CD14-positive monocyte (primary cell): ENCODE measurements at regions not wholly inside any gene's neighbourhood (a gene's known extent, or its start where the extent isn't known, plus 50 kb on each side); places are given as distances from the start of the nearest gene placed in this dataset.

ENCODE experiments used
- DNase-seq, 3 donors: peaks; one replicate each; pipeline ENCODE4 v3.0.0-alpha.2; 2011 to 2022
- H2AFZ ChIP-seq: 2 replicates; pipeline ENCODE4 v1.6.0; 2012; ENCODE audit warnings: mild to moderate bottlenecking, low read depth, low read length, inconsistent platforms; ENCODE audit not compliant: insufficient read depth, poor library complexity, severe bottlenecking
- H3K27ac ChIP-seq, 2 donors: 1 replicate in 1 of 2; 2 replicates in 1 of 2; pipeline ENCODE4 v1.5.1; 2012 to 2013; ENCODE audit warnings: low read length in 2 of 2, control low read depth in 1 of 2, inconsistent platforms in 1 of 2, low read depth in 1 of 2, mild to moderate bottlenecking in 1 of 2
- H3K27me3 ChIP-seq, 2 donors: one replicate each; pipeline versions ENCODE4 v1.6.0 to v1.6.1; 2011 to 2013; ENCODE audit warnings: low read length in 2 of 2; ENCODE audit not compliant: control insufficient read depth in 2 of 2, insufficient read depth in 2 of 2
- H3K36me3 ChIP-seq, 2 donors: replicated peaks in 1 of 2; 1 replicate in 1 of 2; 2 replicates in 1 of 2; pipeline versions ENCODE4 v1.5.1 to v1.6.1; 2012 to 2013; ENCODE audit warnings: low read length in 2 of 2, control low read depth in 1 of 2, inconsistent platforms in 1 of 2, mild to moderate bottlenecking in 1 of 2; ENCODE audit not compliant: insufficient read depth in 2 of 2, control insufficient read depth in 1 of 2
- H3K4me1 ChIP-seq, 2 donors: 1 replicate in 1 of 2; 2 replicates in 1 of 2; pipeline versions ENCODE4 v1.5.1 to v1.6.1; 2012 to 2013; ENCODE audit warnings: low read length in 2 of 2, control low read depth in 1 of 2, inconsistent platforms in 1 of 2, mild to moderate bottlenecking in 1 of 2, moderate library complexity in 1 of 2; ENCODE audit not compliant: insufficient read depth in 2 of 2, control insufficient read depth in 1 of 2
- H3K4me2 ChIP-seq: replicated peaks from 2 replicates; pipeline ENCODE3; 2012; ENCODE audit warnings: low read length, moderate library complexity, mild to moderate bottlenecking; ENCODE audit not compliant: poor library complexity, severe bottlenecking; ENCODE audit errors: extremely low read depth
- H3K4me3 ChIP-seq, 3 experiments: fragments of 200-600 bp in 1 of 3; sonication (generic) in 1 of 3; replicated peaks in 1 of 3; 1 replicate in 2 of 3; 2 replicates in 1 of 3; pipeline ENCODE4 v1.5.1; 2011 to 2013; ENCODE audit warnings: low read length in 3 of 3, mild to moderate bottlenecking in 3 of 3, control low read depth in 2 of 3, low read depth in 2 of 3, inconsistent platforms in 1 of 3, moderate library complexity in 1 of 3
- H3K79me2 ChIP-seq: 2 replicates; pipeline ENCODE4 v1.6.0; 2012; ENCODE audit warnings: mild to moderate bottlenecking, control low read depth, inconsistent platforms, low read length, moderate library complexity; ENCODE audit not compliant: insufficient read depth
- H3K9ac ChIP-seq: 2 replicates; pipeline ENCODE4 v1.6.0; 2017; ENCODE audit warnings: low read length, mild to moderate bottlenecking; ENCODE audit not compliant: insufficient read depth, poor library complexity, severe bottlenecking
- H3K9me3 ChIP-seq, 2 donors: replicated peaks in 1 of 2; 1 replicate in 1 of 2; 2 replicates in 1 of 2; pipeline versions ENCODE4 v1.5.1 to v1.6.1; 2012 to 2013; ENCODE audit warnings: low read length in 2 of 2, control low read depth in 1 of 2; ENCODE audit not compliant: control insufficient read depth in 1 of 2, insufficient read depth in 1 of 2
- H4K20me1 ChIP-seq: 2 replicates; pipeline ENCODE4 v1.6.0; 2012; ENCODE audit warnings: mild to moderate bottlenecking, low read length, control low read depth, moderate library complexity; ENCODE audit not compliant: insufficient read depth
- H3K27ac Mint-ChIP-seq, 7 donors: one replicate each; pipeline ENCODE4 v1.8.0; 2020; ENCODE audit warnings: mild to moderate bottlenecking in 7 of 7, mixed read lengths in 7 of 7, moderate library complexity in 6 of 7, inconsistent platforms in 2 of 7
- H3K27me3 Mint-ChIP-seq, 3 donors: one replicate each; pipeline ENCODE4 v1.8.0; 2021 to 2022; ENCODE audit warnings: low read depth in 3 of 3, mild to moderate bottlenecking in 3 of 3, mixed read lengths in 3 of 3, moderate library complexity in 3 of 3, inconsistent platforms in 1 of 3
- H3K36me3 Mint-ChIP-seq, 2 donors: one replicate each; pipeline ENCODE4 v1.8.0; 2020; ENCODE audit warnings: mixed read lengths in 2 of 2, inconsistent platforms in 1 of 2, mild to moderate bottlenecking in 1 of 2
- H3K4me1 Mint-ChIP-seq: one replicate; pipeline ENCODE4 v1.8.0; 2020; ENCODE audit warnings: mild to moderate bottlenecking, mixed read lengths
- H3K4me3 Mint-ChIP-seq, 2 donors: one replicate each; pipeline ENCODE4 v1.8.0; 2020; ENCODE audit warnings: mild to moderate bottlenecking in 2 of 2, mixed read lengths in 2 of 2, moderate library complexity in 1 of 2
- H3K9me3 Mint-ChIP-seq, 7 donors: one replicate each; pipeline ENCODE4 v1.8.0; 2020 to 2022; ENCODE audit warnings: mixed read lengths in 7 of 7, mild to moderate bottlenecking in 6 of 7, moderate library complexity in 6 of 7, inconsistent platforms in 2 of 7
- CTCF ChIP-seq: fragments of 200-600 bp; IDR thresholded peaks from one replicate; pipeline ENCODE4 v1.8.0; 2022; ENCODE audit warnings: antibody characterized with exemption, mild to moderate bottlenecking
- WGBS: methylation state at CpG from one replicate; pipeline ENCODE4 v1.1.5; 2013; ENCODE audit warnings: missing lambda C conversion rate; ENCODE audit not compliant: insufficient coverage; 5-methylcytosine and 5-hydroxymethylcytosine counted together
- intact Hi-C, 2 donors: fragments of 100-400 bp; cut with micrococcal nuclease; formaldehyde crosslinking; loops; one replicate each; pipeline versions ENCODE4 v1.15.0 to v1.15.1; 2023

GRCh38 chr3:182384221-182384620 is 409.1 kb upstream of the ATP11B start:
- WGBS, result 0% methylated on average over 2 of the region's 5 CpGs
- H2AFZ ChIP-seq, result no peak overlapping the region
- no peaks in the 10 kb centered on the region for H3K27me3 Mint-ChIP-seq

GRCh38 chr3:182385356-182385755 is 407.9 kb upstream of the ATP11B start:
- DNase-seq, result no peak
- no peaks in the 10 kb centered on the region for H3K4me1 Mint-ChIP-seq
- Histone ChIP-seq H3K27ac (no peak overlapping the region), H3K9me3 (no peaks in the 10 kb centered on the region), H3K4me3 (no peak overlapping the region), H3K36me3 (no peaks in the 10 kb centered on the region), H3K27me3 (no peaks in the 10 kb centered on the region), H3K4me2 (no peak overlapping the region), H3K79me2 (no peaks in the 10 kb centered on the region), H4K20me1 (no peaks in the 10 kb centered on the region), H3K9ac (no peak overlapping the region), H2AFZ (no peak overlapping the region), H3K4me1 (no peaks in the 10 kb centered on the region)
- no peak overlapping the region for H3K27ac Mint-ChIP-seq
- intact Hi-C loops, result no loop called here
- WGBS, result 100% methylated on average over 1 of the region's 2 CpGs
- peaks cover 0 to 3% (median 0%) of the 10 kb centered on the region in 7 donors for H3K9me3 Mint-ChIP-seq
- H3K4me3 Mint-ChIP-seq, result no peak overlapping the region
- TF ChIP-seq CTCF, result no peak
- H3K27me3 Mint-ChIP-seq, result no peaks in the 10 kb centered on the region
- no peaks in the 10 kb centered on the region for H3K36me3 Mint-ChIP-seq

More at GRCh38 chr3:182384221-182384620, 409.1 kb upstream of the ATP11B start:
- Histone ChIP-seq H3K4me1 (no peaks in the 10 kb centered on the region), H3K4me3 (no peak overlapping the region), H3K9ac (no peak overlapping the region), H3K27ac (no peak overlapping the region), H4K20me1 (no peaks in the 10 kb centered on the region), H3K4me2 (no peak overlapping the region), H3K27me3 (no peaks in the 10 kb centered on the region), H3K9me3 (no peaks in the 10 kb centered on the region), H3K36me3 (no peaks in the 10 kb centered on the region), H3K79me2 (no peaks in the 10 kb centered on the region)
- peak overlapping the region in 1 of 7 donors; percentile 79 for H3K27ac Mint-ChIP-seq
- H3K36me3 Mint-ChIP-seq, result no peaks in the 10 kb centered on the region
- intact Hi-C loops, result no loop called here
- peaks cover 0 to 3% (median 0%) of the 10 kb centered on the region in 7 donors for H3K9me3 Mint-ChIP-seq
- no peaks in the 10 kb centered on the region for H3K4me1 Mint-ChIP-seq
- TF ChIP-seq CTCF, result no peak
- DNase-seq, result no peak
- H3K4me3 Mint-ChIP-seq, result no peak overlapping the region
